Endothelial cell of umbilical vein (primary cell): ENCODE measurements at regions not wholly inside any gene's neighbourhood (a gene's known extent, or its start where the extent isn't known, plus 50 kb on each side); places are given as distances from the start of the nearest gene placed in this dataset.

Experiments used
- BruUV-seq: library from RNA; stranded (reverse); fragments of 400-500 nt; replicated peaks from 2 replicates; lab custom pipeline; 2021; lab: Mats Ljungman, UMichigan
- CTCF ChIA-PET: fragments of 300-600, 350-600 bp; sonication (Branson Sonifier 250); formaldehyde crosslinking; loops from one replicate; lab custom pipeline; 2021; ENCODE audit warnings: antibody characterized with exemption, inconsistent platforms; lab: Charles Lee
- POLR2A ChIA-PET: fragments of 300-600, 350-600 bp; sonication (Branson Sonifier 250); formaldehyde crosslinking; loops from one replicate; lab custom pipeline; 2021; ENCODE audit warnings: antibody characterized with exemption, inconsistent platforms; lab: Charles Lee
- DNase-seq: peaks from one replicate; pipeline ENCODE4 v3.0.0-alpha.2; 2011; ENCODE audit warnings: low read depth, low spot score
- FAIRE-seq: peaks from 2 replicates; lab custom pipeline; 2011; peaks lifted over from hg19 to GRCh38; lab: Jason Lieb, UNC
- H2AFZ ChIP-seq: 2 replicates; pipeline ENCODE4 v1.6.0; 2012; ENCODE audit warnings: low read depth, low read length, control low read depth, inconsistent platforms
- H3K27ac ChIP-seq: 2 replicates; pipeline ENCODE4 v1.5.1; 2011; ENCODE audit warnings: low read depth, mild to moderate bottlenecking, control low read depth, low read length, moderate library complexity; ENCODE audit not compliant: insufficient read depth
- H3K27me3 ChIP-seq, 2 experiments: 2 replicates each; pipeline versions ENCODE4 v1.6.0 to v1.6.1; 2011; ENCODE audit warnings: low read length in 2 of 2, mixed read lengths in 1 of 2; ENCODE audit not compliant: control insufficient read depth in 2 of 2, insufficient read depth in 2 of 2
- H3K36me3 ChIP-seq, 2 experiments: 2 replicates in 1 of 2; 3 replicates in 1 of 2; pipeline ENCODE4 v1.5.1; 2011; ENCODE audit warnings: low read length in 2 of 2, mild to moderate bottlenecking in 1 of 2, moderate library complexity in 1 of 2; ENCODE audit not compliant: control insufficient read depth in 2 of 2, insufficient read depth in 2 of 2; ENCODE audit errors: extremely low read depth in 1 of 2
- H3K4me1 ChIP-seq: 3 replicates; pipeline ENCODE4 v1.5.1; 2011; ENCODE audit warnings: mild to moderate bottlenecking, low read length; ENCODE audit not compliant: control insufficient read depth, insufficient read depth; ENCODE audit errors: extremely low read depth
- H3K4me2 ChIP-seq: 2 replicates; pipeline ENCODE4 v1.6.1; 2011; ENCODE audit warnings: low read length, control low read depth, mixed read lengths; ENCODE audit not compliant: insufficient read depth
- H3K4me3 ChIP-seq, 3 experiments: fragments of 200-600 bp in 1 of 3; sonication (generic), shearing (Covaris generic) in 1 of 3; replicated peaks in 1 of 3; 2 replicates each; pipeline ENCODE4 v1.5.1; 2011 to 2016; ENCODE audit warnings: control low read depth in 3 of 3, low read length in 3 of 3, mild to moderate bottlenecking in 2 of 3, inconsistent platforms in 1 of 3, low read depth in 1 of 3, moderate library complexity in 1 of 3; ENCODE audit not compliant: insufficient read depth in 1 of 3
- H3K79me2 ChIP-seq: 2 replicates; pipeline ENCODE4 v1.6.0; 2012; ENCODE audit warnings: low read length, inconsistent platforms; ENCODE audit not compliant: control insufficient read depth, insufficient read depth
- H3K9ac ChIP-seq: replicated peaks from 2 replicates; pipeline ENCODE3; 2011; ENCODE audit warnings: low read length, control low read depth; ENCODE audit not compliant: insufficient read depth; ENCODE audit errors: extremely low read depth
- H3K9me1 ChIP-seq: replicated peaks from 3 replicates; pipeline ENCODE4 v1.6.0; 2011; ENCODE audit warnings: mild to moderate bottlenecking, low read length; ENCODE audit not compliant: control insufficient read depth, insufficient read depth; ENCODE audit errors: extremely low read depth
- H3K9me3 ChIP-seq: replicated peaks from 2 replicates; pipeline ENCODE4 v1.5.1; 2012; ENCODE audit warnings: low read length, inconsistent platforms; ENCODE audit not compliant: control insufficient read depth, insufficient read depth
- H4K20me1 ChIP-seq: replicated peaks from 2 replicates; pipeline ENCODE3; 2011; ENCODE audit warnings: mild to moderate bottlenecking, low read length; ENCODE audit not compliant: control insufficient read depth, insufficient read depth; ENCODE audit errors: extremely low read depth
- CTCF ChIP-seq, 2 donors: IDR thresholded peaks; 1 replicate in 1 of 2; 2 replicates in 1 of 2; pipeline ENCODE4 v1.5.1; 2011; ENCODE audit warnings: low read length in 2 of 2, mild to moderate bottlenecking in 2 of 2, moderate library complexity in 2 of 2, control low read depth in 1 of 2, inconsistent platforms in 1 of 2, low read depth in 1 of 2; ENCODE audit not compliant: insufficient read depth in 1 of 2; ENCODE audit errors: extremely low read depth in 1 of 2
- EZH2 ChIP-seq: IDR thresholded peaks from 2 replicates; pipeline ENCODE4 v1.6.1; 2012; ENCODE audit warnings: borderline replicate concordance, low read depth, mild to moderate bottlenecking, moderate library complexity, low read length, inconsistent platforms; ENCODE audit not compliant: severe bottlenecking
- FOS ChIP-seq: IDR thresholded peaks from 2 replicates; pipeline ENCODE4 v1.6.1; 2011; ENCODE audit warnings: mild to moderate bottlenecking, low read length, moderate library complexity, borderline replicate concordance; ENCODE audit not compliant: insufficient read depth
- GATA2 ChIP-seq: IDR thresholded peaks from 2 replicates; pipeline ENCODE4 v1.7.0; 2011; ENCODE audit warnings: low read depth, mild to moderate bottlenecking, moderate library complexity, mixed read lengths, low read length; ENCODE audit not compliant: insufficient read length, insufficient read depth
- JUN ChIP-seq: IDR thresholded peaks from 2 replicates; pipeline ENCODE4 v1.6.1; 2011; ENCODE audit warnings: borderline replicate concordance, low read depth; ENCODE audit not compliant: insufficient read length, insufficient read depth
- MYC ChIP-seq: IDR thresholded peaks from one replicate; pipeline ENCODE4 v1.6.1; 2011; ENCODE audit warnings: mild to moderate bottlenecking, low read depth, low read length
- POLR2A ChIP-seq: IDR thresholded peaks from 2 replicates; pipeline ENCODE4 v1.6.1; 2012; ENCODE audit warnings: low read depth, mild to moderate bottlenecking, control low read depth, low read length
- POLR2AphosphoS5 ChIP-seq: IDR thresholded peaks from 2 replicates; pipeline ENCODE4 v1.6.1; 2012; ENCODE audit warnings: low read depth, mild to moderate bottlenecking, control low read depth, low read length, moderate library complexity; ENCODE audit not compliant: insufficient read depth
- dilution Hi-C: fragments of 300-500 bp; cut with MboI; formaldehyde crosslinking; loops from one replicate; pipeline ENCODE4 v1.15.0; 2019; ENCODE audit warnings: low sequenced_read_pairs; ENCODE audit not compliant: extremely low pct_ligation_motif_present
- intact Hi-C: fragments of 100-400 bp; cut with micrococcal nuclease; formaldehyde crosslinking; loops from one replicate; pipeline ENCODE4 v1.10.0; 2022
- TF ChIP-seq, protein P1 (sequence below): IDR thresholded peaks from 2 replicates; pipeline ENCODE4 v1.6.1; 2011; ENCODE audit not compliant: insufficient read depth, insufficient read length

- Histone ChIP-seq H3K4me3 (no peak overlapping the region), H3K27me3 (no peaks in the 10 kb centered on the region), H3K9me3 (no peaks in the 10 kb centered on the region), H3K4me2 (no peak overlapping the region), H2AFZ (no peak overlapping the region), H3K9ac (no peak overlapping the region), H3K9me1 (no peaks in the 10 kb centered on the region), H3K36me3 (no peaks in the 10 kb centered on the region), H3K4me1 (no peaks in the 10 kb centered on the region), H3K79me2 (no peaks in the 10 kb centered on the region), H4K20me1 (no peaks in the 10 kb centered on the region), H3K27ac (no peak overlapping the region)
- TF ChIP-seq POLR2A (no peak), POLR2AphosphoS5 (no peak), GATA2 (no peak), MYC (no peak), FOS (no peak), EZH2 (no peak), JUN (no peak), CTCF (IDR thresholded peaks at IDR 0.05; ENCODE audit: extremely low read depth in 1 of 2, insufficient read depth in 1 of 2, low read depth in 1 of 2, low read length in 2 of 2) (no peak)
- TF ChIP-seq, protein P1, sequence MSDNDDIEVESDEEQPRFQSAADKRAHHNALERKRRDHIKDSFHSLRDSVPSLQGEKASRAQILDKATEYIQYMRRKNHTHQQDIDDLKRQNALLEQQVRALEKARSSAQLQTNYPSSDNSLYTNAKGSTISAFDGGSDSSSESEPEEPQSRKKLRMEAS = no peak
- no peak for DNase-seq
- ChIA-PET POLR2A (no interaction called here), CTCF (no interaction called here)
- intact Hi-C loops = no loop called here
- no TSS peak for BruUV-seq
- dilution Hi-C loops = no loop called here
- no peak for FAIRE-seq
These were observed 193.6 kb downstream of the IRS2 start for GRCh38 chr13:109592770-109593169.
